GM19455 (cell line): ENCODE measurements at regions not wholly inside any gene's neighbourhood (a gene's known extent, or its start where the extent isn't known, plus 50 kb on each side); places are given as distances from the start of the nearest gene placed in this dataset.
"Not testable (repeated sequence)": the region's sequence is repeated elsewhere in the genome, so short reads cannot be mapped to it uniquely, and the experiment has no call there.

ENCODE experiments used
- ATAC-seq: cut with Tn5 transposase; IDR thresholded peaks from one replicate; pipeline ENCODE4 v1.9.1; 2021; ENCODE audit not compliant: unreplicated experiment

- ATAC-seq, result no peak
Measured at GRCh38 chr6:11428371-11428770, 109.2 kb upstream of the TMEM170B start.

- ATAC-seq, result no peak
Measured at GRCh38 chr6:11427723-11428245, 109.8 kb upstream of the TMEM170B start.

GRCh38 chr6:11427091-11427722 lies 110.3 kb upstream of the TMEM170B start:
- no peak for ATAC-seq

GRCh38 chr6:11426571-11426970 lies 111.0 kb upstream of the TMEM170B start:
- no peak for ATAC-seq

GRCh38 chr6:11425876-11426275 lies 111.7 kb upstream of the TMEM170B start:
- no peak for ATAC-seq

- no peak for ATAC-seq
Measured at GRCh38 chr6:11425431-11425871, 112.1 kb upstream of the TMEM170B start.

GRCh38 chr6:11424395-11425034 lies 113.0 kb upstream of the TMEM170B start:
- no peak for ATAC-seq

- no peak for ATAC-seq
Measured at GRCh38 chr6:11423667-11424066, 113.9 kb upstream of the TMEM170B start.

- ATAC-seq, result no peak
Measured at GRCh38 chr6:11423072-11423471, 114.5 kb upstream of the TMEM170B start.

GRCh38 chr6:11419763-11420453 lies 117.6 kb upstream of the TMEM170B start:
- no peak for ATAC-seq

- no peak for ATAC-seq
Measured at GRCh38 chr6:11418290-11418905, 119.2 kb upstream of the TMEM170B start.

GRCh38 chr6:11416936-11417576 lies 120.5 kb upstream of the TMEM170B start:
- ATAC-seq, result no peak

GRCh38 chr6:11416099-11416935 lies 121.2 kb upstream of the TMEM170B start:
- not testable (repeated sequence) for ATAC-seq

GRCh38 chr6:11415557-11415956 lies 122.0 kb upstream of the TMEM170B start:
- no peak for ATAC-seq

GRCh38 chr6:11414176-11414963 lies 123.2 kb upstream of the TMEM170B start:
- no peak for ATAC-seq

- ATAC-seq, result no peak
Measured at GRCh38 chr6:11413728-11414127, 123.8 kb upstream of the TMEM170B start.

GRCh38 chr6:11413117-11413687 lies 124.3 kb upstream of the TMEM170B start:
- ATAC-seq, result no peak

GRCh38 chr6:11412616-11413015 lies 124.9 kb upstream of the TMEM170B start:
- ATAC-seq, result no peak

- no peak for ATAC-seq
Measured at GRCh38 chr6:11412011-11412424, 125.5 kb upstream of the TMEM170B start.
